ENCODE measurements at regions not wholly inside any gene's neighbourhood (a gene's known extent, or its start where the extent isn't known, plus 50 kb on each side); places are given as distances from the start of the nearest gene placed in this dataset.

DNA sequence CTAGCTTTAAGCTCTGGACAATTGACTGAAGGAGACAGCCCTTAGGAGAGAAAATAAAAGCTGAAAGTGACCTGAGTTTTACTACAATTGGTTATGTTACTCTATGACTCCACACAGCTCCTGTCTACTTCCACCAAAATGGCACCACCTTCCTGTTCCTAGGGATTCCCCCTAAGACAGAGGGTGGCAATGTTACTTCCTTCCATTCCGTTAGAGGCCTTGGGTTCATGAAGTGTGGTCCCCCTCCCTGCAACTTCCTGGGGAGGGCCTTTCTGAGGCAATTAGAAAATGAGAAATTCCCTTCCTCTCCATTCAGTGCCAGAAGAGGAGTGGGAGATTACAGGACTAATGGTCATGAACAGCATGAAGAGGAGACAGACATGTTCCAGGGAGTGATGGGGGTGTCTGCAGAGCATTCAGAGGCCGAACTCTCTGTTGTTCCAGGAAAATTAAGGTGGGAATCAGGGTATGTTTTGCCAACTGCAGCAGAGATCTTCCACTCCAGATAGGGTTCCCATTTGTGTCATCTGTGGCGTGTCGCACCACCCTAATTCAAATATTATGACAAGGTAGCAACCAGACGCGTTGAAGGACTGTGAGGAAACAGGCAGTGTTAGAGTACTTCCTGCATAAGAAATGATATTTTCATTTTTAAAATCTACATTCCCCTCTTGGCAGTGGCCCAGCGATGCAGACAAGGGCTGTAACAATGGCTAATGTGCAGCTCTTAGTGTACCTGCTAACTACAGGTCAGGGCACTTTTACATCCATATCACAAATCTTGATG lies 53.1 kb upstream of the TRIM67 start:
- TF ChIP-seq, protein P1, sequence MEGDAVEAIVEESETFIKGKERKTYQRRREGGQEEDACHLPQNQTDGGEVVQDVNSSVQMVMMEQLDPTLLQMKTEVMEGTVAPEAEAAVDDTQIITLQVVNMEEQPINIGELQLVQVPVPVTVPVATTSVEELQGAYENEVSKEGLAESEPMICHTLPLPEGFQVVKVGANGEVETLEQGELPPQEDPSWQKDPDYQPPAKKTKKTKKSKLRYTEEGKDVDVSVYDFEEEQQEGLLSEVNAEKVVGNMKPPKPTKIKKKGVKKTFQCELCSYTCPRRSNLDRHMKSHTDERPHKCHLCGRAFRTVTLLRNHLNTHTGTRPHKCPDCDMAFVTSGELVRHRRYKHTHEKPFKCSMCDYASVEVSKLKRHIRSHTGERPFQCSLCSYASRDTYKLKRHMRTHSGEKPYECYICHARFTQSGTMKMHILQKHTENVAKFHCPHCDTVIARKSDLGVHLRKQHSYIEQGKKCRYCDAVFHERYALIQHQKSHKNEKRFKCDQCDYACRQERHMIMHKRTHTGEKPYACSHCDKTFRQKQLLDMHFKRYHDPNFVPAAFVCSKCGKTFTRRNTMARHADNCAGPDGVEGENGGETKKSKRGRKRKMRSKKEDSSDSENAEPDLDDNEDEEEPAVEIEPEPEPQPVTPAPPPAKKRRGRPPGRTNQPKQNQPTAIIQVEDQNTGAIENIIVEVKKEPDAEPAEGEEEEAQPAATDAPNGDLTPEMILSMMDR (conservative IDR thresholded peaks at IDR 0.05; ENCODE audit: low read depth) = no peak
- no peak overlapping the region for H3K27ac ChIP-seq
- no peak for DNase-seq (ENCODE audit: low spot score)
- CTCF ChIA-PET = no interaction called here
- POLR2A ChIA-PET (ENCODE audit: low non-redundant PET) = no interaction called here

DNA sequence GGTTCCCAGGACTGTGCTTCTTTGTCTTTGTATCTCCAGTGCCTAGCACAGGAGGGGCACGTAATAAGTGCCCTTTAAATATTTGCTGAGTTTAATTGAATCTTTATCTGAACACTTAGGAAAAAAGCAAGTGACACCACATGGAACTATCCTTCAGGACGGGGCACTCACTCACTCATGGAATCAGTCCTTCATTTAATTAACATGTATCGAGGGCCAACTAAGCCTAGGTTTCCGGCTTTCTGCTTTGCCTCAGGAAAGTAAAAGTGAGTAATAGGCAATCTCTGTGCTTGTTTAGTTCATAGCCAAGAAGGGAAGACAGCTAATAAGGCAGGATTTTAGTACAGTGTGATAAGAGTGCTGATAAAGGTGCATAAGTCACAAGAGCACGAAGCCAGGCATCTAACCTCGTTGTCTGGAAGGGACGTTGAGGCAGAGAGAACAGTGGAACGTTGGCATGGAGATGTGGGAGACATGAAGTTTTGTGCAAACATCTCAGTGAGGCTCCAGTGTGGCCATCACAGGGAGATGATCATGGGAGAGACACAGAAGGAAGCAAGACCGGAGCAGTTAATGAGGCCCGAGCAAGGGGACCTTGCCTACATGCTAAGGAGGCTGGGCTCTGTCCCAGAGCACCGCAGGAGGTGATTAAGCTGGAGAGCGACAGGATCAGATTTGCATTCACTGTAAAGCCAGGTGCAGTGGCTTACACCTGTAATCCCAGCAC lies 54.1 kb upstream of the TRIM67 start:
- no peak overlapping the region for H3K27ac ChIP-seq
- no peak for DNase-seq (ENCODE audit: low spot score)
- CTCF ChIA-PET = no interaction called here
- TF ChIP-seq, protein P1 (conservative IDR thresholded peaks at IDR 0.05; ENCODE audit: low read depth) = no peak
- POLR2A ChIA-PET (ENCODE audit: low non-redundant PET) = no interaction called here

DNA sequence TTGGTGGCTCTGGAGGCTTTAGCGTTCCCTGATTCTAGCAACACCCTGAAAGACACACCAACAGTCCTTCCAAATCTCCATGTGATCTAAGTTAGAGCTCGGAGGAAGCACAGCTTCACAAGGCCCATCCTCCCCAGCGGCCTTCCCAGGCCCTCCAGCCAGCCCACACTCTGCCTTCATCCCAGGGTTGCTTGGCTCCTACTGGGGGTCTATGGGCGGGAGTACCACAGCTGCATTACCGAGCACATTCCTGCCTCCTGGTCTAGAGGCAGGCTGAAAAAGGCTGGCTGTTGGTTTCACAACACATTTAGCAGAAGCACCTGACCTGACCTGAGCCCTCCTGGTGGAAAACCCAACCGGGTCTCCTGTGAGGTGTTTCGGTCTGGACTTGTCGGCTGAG lies 54.7 kb upstream of the TRIM67 start:
- ChIA-PET CTCF (no interaction called here), POLR2A (ENCODE audit: low non-redundant PET) (no interaction called here)
- TF ChIP-seq, protein P1 (conservative IDR thresholded peaks at IDR 0.05; ENCODE audit: low read depth) = no peak
- DNase-seq (ENCODE audit: low spot score) = no peak
- no peak overlapping the region for H3K27ac ChIP-seq

DNA sequence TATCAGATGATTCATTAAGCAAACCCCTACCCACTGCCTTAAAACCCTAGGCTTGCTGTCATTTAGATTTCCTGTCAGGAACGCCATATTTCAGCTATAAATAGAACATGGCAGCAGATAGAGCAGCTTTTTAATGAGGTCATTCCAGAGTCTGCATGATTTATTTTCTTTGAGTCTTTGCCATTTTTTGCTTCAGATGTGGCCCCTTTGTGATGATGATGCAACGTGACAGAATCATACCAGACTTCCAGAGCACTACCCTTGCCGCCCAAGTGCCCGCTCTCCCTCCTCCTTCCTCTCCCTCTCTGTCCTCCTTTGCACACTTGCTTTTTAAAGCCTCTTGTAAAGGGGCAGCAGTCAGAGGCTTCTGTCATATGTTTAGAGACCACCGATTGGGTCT lies 55.5 kb upstream of the TRIM67 start:
- no peak for DNase-seq (ENCODE audit: low spot score)
- TF ChIP-seq, protein P1 (conservative IDR thresholded peaks at IDR 0.05; ENCODE audit: low read depth) = no peak
- POLR2A ChIA-PET (ENCODE audit: low non-redundant PET) = no interaction called here
- no peak overlapping the region for H3K27ac ChIP-seq
- CTCF ChIA-PET = interaction anchor here (0.7 kb wide), 1 partner anchor 57 kb away, joined by 5 read pairs; no protein-coding TSS in a partner anchor

DNA sequence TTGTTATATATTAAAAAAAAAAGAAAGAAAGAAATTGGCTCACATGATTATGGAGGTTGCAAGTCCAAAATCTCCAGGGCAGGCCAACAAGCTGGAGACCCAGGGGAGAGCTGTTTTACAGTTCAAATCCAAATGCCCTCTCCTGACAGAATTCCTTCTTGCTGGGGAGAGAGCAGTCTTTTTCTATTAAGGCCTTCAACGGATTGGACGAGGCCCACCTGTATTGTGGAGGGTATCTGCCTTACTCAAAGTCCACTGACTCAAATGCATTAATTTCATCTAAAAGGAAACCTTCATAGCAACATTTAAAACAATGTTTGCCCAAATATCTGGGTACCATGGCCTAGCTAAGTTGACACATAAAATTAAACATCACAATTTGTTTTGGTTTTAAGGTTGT lies 56.9 kb upstream of the TRIM67 start:
- TF ChIP-seq, protein P1 (conservative IDR thresholded peaks at IDR 0.05; ENCODE audit: low read depth) = no peak

DNA sequence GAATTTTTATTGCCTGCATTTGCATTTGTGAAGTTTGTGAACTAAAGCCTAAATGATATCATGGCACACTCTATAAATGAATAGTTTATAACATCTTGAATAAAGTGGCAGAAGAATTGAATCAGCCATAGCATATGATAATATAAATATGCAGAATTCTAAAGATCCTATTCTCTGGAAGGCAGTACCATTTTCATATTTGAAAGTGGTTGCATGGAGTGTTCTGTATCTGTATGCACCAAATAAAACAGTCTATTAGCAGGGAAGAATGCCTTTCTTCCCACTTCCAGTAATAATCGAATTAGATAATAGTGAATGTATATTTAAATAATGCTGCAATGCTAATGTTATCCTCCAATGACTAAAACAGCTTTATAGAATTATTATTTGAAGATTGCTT lies 57.9 kb upstream of the TRIM67 start:
- POLR2A ChIA-PET (ENCODE audit: low non-redundant PET) = no interaction called here
- DNase-seq (ENCODE audit: low spot score) = no peak
- H3K27ac ChIP-seq = no peak overlapping the region
- CTCF ChIA-PET = no interaction called here
- TF ChIP-seq, protein P1 (conservative IDR thresholded peaks at IDR 0.05; ENCODE audit: low read depth) = no peak

More for the DNA sequence above, 56.9 kb upstream of the TRIM67 start:
- H3K27ac ChIP-seq = no peak overlapping the region
- CTCF ChIA-PET = interaction anchor here (0.7 kb wide), 1 partner anchor 106 kb away, joined by 5 read pairs; no protein-coding TSS in a partner anchor
- POLR2A ChIA-PET (ENCODE audit: low non-redundant PET) = no interaction called here
- DNase-seq (ENCODE audit: low spot score) = no peak

Measured in RWPE1 (cell line).